ENCODE measurements at regions not wholly inside any gene's neighbourhood (a gene's known extent, or its start where the extent isn't known, plus 50 kb on each side); places are given as distances from the start of the nearest gene placed in this dataset.

DNA sequence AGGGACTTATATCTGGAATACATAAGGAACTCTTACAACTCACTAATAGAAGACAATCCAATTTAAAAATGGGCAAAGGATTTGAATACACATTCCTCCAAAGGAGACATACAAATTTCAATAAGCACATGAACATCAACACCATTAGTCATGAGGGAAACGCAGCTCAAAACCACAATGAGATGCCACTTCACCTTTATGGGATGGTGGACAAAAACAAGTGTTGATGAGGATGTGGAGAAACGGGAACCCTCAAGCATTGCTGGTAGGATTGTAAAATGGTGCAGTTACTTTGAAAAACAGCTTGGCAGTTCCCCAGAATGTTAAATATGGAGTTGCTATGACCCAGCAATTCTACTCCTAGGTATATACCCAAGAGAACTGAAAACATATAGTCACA is 72.7 kb upstream of the IER5L start:
- DNase-seq, result no peak

DNA sequence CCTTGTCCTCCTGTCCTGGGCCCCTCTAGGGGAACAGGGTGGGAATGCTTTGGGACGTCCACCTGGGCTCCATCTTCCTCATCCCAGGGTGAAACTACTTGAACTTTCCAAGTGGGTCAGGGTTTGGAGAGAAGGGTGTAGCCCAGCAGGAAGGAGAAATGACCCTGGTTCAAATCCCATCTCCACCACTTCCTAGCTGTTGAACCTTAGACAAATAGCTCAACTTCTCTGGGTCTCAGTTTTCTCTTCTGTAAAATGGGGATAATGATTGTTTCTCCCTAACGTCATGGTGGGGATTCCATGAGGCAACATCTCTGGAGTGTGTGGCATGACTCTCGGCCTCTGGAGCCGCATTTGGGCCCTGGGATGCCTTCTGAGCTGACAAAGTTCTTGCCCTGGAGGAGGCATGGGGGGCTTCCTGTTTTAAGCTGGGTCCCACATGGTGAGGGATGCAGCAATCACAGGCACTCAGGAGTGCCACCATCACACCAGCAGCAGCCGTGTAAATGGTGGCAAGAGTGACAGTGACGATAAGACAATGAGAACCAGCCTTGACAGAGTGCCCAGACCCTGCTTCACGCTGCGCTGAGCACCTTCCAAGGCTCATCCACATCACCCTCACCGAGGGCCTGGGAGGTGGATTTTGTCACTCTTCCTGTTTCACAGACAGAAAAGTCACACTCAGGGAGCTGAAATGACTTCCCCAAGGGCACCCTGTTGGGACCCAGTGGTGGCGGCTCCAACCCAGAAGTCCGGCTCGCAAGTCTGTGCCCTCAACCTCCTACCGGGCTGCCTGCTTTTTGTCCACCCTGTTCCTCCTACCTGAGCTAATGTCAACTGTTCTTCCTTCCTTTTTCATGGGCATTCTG is 69.5 kb upstream of the IER5L start:
- DNase-seq, result no peak

DNA sequence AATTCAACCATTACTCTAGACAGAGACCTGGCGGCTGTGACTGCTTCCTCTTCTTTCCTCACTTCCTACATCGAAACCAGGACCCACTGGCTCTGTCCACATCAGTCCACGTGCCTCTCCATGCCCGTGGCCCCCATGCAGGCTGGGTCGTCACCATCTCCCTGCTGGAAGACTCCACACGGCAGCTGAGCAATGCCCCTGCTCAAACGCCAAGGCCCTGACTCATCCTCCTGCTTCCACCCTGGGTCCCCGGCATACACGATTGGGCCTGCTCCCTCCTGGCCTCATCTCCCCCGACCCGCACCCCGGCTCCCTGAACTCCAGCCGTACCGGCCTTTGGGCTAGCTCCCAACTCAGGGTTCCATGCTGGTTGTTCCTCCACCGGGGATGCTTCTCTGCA is 67.2 kb upstream of the IER5L start:
- no peak for DNase-seq

DNA sequence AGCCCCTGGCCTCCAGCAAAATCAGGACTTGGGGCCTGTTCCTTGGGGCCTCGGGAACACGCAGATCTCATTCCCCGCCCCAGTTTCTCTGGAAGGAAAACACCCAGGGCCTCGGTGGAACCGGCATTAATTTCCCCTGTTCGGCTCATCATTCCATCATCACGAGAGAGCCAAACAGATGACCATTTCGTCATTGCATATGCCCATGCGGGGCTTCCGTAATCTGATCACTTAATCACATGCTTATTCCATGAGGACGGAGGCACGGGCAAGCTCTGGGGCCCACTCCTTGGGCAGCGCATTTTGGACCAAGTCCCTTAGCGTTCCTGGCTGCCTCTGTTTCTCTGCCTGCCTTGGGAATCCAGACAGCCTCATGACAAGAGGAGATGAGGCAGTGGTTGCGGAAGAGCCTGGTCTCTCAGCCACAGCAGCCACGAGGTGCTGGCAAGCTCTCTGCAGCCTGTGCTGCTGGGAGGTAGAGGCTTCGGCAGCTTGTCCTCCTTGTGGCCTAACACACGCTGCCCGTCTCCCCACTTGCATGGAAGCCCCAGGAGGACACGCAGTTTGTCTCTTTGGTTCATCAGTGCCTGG is 65.0 kb upstream of the IER5L start:
- no peak for DNase-seq

DNA sequence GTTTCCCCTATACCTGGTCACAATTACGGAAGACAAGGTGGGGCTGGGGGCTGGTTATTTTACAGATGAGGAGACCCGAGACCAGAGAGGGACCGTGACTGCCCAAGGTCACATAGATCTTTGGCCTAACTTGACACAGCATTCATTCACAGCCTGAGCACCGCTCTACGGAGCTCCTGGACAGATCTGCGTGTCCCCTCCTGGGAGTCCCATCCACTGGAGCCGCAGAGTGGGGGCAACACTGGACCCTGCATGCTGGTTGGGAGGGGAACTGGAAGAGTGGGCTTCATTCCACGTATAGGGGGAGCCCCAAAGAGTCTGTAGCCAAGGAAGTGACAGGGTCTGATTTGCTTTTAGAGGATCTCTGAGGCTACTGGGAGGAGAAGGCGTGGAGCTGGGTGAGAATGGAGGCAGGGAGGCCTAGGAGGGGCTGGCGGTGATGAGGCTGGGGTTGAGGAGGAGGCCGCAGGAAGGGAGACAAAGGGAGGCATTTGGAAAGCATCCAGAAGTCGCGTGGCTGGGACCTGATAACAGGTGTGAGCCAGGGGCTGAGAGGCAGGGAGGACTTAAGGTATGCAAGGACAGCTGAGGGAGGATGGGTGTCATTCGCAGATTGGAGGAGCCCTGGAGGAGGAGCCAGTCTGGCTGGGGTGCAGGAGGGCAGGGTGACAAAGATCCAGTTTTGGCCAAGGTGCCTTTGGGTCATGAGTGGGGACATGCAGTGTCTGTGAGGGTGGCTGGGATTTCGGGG is 64.3 kb upstream of the IER5L start:
- DNase-seq, result no peak

DNA sequence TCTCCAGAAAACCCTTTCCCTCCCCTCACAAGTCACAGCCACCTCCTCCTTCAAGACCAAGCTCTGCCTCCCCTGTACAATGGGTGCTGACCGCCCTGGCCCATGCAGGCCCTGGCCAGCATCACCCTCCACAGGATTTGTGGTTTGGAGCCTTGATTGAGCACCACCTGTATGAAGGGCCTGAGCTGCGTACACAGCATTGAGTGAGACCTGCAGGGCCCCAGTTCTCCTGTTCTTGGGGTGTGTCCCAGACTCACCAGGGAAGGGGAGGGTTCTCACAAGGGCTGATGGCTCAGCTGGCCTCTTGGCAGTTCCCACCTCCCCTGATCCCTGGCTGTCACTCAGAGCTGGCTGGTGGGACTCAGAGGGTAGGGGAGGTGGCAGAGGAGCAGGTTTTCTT is 63.7 kb upstream of the IER5L start:
- DNase-seq, result no peak

DNA sequence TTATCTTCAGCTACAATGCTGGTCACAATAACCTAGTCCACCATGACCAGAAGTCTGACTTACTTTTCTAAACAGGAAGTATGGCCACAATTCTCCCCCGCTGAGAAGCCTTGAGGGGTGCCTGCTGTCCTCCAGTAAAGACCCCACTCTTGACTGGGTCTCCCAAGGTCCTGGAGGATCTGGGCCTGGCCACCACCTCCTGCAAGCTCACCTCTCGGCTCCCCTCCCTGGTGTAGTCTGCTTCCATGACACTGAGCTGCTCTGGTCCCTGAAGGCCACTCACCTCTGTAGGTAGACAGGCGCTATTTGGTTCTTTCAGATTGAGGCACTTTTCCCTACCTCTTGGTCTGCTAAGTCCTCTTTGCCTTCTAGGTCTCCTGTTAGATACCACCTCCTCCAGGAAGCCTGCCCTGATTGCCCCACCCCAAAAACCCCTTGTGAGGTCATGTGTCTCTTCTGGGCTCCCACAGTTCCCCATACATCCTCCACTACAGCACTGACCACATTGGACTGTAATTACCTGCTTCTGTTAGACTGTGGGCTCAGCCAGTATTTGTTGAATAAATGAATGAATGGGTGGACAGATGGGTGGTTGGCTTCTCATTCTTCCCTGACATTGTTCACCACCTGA is 62.6 kb upstream of the IER5L start:
- DNase-seq, result no peak

DNA sequence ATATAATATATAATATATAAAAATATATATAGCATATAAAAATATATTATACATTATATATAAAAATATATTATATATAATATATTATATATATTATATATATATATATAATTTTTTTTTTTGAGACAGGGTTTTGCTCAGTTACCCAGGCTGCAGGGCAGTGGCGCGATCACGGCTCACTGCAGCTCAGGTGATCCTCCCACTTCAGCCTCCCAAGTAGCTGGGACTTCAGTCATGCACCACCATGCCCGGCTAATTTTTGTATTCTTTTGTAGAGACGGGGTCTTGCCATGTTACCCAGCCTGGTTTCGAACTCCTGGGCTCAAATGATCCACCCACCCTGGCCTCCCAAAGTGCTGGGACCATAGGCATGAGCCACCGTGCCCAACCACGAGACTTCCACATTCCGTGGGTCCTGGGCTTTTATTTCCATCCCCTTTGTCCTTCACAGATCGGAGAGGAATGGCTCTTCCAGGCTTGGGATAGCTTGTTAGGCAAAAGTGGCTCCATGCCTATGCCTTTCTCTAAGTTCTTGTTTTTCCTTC is 62.0 kb upstream of the IER5L start:
- DNase-seq, result no peak

DNA sequence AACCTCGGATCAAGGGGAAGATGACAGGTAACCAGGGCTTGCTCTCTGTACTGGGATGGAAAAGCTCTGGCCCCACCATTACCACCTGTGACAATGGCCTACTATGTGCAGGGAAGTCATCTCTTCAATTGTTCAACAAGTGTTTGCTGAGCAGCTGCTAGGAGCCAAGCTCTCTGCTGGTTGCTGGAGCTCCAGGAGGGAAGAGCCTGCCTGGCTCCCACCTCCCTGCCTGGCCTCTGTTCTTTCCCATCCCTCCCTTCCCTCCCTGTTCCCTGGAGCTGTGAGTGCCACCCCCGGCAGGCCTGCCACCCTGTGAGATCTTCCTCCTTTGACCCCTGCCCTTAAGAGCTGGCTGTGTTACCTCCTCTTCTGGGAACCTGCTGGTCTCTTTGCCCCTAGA is 59.7 kb upstream of the IER5L start:
- no peak for DNase-seq

DNA sequence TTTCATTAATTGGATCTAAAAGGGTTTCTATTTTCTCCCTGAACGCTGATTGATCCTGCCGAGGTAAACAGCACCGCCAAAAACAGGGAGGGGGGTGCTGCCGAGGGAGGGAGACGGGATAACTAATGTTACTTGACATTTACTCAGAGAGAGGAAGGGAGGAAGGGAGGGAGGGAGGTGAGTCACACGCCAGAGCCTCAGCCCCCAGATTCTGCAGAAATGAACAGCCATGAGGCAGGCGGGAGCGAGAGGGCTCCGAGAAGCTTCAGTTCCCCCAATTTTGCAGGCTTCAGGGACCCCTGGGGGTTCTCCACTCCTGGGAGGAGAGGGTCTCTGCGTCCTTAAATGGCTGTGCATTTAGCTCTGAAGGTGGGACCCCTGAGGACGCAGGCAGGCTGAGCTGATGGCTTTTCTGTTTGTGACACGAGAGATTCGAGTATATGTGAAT is 59.1 kb upstream of the IER5L start:
- no peak for DNase-seq

DNA sequence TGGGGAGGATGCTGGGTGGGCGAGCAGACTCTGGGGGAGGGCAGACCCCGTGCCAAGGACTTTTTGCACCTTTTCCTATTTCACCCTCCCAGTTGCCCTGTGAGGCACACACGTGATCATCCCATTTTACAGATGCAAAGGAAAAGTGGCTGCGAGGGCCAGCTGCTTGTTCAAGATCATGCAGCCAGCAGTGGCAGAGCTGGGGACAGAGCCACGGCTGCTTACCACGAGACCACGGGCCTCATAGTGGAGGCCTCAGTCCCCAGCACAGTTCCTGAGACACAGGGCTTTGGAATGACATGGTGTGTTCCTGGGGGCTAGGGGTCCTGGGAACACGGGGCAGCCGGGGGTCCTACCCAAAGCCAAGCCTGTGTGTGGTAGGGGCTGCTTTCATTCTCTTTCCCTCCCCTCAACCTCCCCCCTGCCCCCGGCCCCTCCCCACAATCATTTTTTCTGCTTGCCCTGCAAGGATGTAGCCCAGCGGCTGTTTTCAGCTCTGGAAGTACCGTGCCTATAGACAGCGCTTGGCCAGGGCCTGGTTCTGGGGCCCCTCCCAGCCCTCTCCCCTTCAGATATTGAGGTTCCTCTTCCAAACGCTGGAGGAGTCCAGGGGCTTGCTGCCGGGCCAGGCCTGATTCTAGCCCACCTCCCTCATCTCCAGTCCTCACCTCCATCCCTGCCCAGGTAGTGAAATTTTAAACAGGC is 58.5 kb upstream of the IER5L start:
- DNase-seq, result no peak

DNA sequence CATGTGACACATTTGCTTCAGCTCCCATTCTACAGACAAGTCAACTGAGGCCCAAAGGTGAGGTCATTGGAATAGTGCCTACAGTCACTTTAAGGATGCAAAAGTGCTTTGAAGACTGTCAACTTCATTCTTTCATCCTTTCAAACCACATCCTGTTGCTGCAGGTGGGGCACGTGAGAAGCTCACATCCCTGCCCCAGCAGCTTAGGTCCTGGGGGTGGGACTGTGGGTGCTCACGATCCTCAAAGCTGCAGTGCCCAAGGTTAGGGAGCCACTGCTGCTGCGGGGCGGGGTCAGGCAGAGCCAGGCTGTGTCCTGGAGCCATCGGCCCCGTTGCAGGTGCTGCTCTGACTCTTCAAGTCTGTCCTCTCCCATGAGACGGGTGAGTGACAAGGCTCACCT is 57.9 kb upstream of the IER5L start:
- DNase-seq, result no peak

DNA sequence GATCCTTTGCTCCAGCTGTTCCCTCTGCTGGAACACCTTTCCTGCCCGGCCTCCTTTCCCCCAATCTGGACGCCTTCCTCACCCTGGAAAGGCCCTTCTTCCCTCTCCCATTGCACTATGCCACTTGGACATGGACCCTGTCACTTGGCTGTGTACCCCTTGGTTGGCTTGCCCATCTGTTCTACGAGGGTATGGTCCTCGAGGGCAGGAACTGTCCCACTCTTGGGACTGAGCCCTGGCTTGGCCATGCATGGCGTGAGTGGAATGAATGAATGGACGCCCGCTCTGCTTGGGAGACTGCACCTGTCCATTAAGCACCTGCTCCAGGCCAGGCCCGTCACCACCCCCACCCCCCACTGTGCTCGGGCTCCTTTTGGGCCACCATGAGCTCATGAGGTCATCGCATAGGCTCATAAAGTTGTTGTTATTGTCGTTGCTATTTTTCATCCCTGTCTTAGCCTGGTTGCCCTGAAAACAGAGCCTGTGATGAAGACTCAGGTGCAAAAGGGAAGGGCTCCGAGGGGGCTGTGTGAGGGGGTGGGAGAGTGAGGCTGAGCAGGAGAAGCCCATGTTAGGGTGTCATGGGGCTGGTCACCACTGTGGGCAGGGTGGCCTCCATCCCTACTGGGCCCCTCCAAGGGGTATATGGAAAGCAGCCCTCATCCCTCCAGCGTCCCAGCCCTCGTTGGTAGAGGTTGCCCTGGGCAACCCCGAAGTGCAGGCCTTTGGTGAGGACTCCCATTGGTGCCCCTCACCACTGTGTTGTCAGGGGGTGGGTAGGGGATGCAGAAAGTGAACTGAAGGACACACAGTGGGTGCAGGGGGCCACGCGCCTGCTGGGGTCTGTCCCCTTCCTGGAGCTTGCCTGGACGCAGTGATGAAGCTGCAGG is 57.2 kb upstream of the IER5L start:
- DNase-seq, result no peak

DNA sequence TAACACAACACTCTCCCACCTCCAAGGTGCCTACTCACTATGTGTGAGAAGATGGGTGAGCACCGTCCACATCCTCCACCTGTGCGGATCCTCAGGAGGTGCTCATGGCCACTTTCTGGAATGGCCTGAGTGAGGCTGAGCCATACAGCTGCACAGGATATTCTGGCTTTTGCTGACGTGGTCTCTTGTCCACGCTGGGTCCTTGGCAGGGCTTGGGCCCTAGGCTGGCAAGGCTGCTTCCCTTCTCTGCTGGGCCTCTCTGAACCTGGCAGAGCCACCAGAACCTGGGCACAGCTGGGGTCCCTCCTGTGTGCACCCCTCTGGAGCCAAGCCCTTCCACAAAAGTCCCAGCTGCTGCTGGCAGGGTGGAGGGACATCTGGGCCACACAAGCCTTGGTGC is 56.4 kb upstream of the IER5L start:
- no peak for DNase-seq

DNA sequence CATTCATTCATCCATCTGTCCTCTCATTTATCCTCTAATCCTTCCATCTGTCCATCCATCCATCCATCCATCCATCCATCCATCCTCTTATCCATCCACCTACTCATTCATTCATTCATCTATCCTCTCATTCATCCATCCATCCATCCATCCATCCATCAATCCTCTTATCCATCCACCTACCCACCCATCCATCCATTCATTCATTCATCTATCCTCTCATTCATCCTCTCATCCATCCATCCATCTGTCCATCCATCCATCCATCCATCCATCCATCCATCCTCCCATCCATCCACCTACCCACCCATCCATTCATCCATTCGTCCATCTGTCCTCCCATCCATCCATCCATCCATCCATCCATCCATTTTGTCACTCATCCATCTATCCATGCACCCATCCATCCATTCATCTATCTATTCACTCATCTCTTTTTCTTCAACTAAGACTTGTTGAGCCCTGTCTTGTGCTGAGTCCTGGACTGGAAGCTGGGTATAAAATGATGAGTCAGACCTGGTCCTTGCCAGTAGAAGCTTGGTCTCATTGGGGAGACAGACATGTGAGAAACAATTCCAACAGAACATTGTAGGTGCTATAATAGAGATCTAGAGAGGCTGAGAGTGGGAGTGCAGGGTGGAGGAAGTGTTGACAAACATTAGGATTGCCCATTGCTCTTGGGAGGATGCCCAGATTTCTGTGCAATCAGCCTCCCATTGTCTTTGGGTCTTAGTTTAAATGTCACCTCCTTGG is 55.0 kb upstream of the IER5L start:
- no peak for DNase-seq

DNA sequence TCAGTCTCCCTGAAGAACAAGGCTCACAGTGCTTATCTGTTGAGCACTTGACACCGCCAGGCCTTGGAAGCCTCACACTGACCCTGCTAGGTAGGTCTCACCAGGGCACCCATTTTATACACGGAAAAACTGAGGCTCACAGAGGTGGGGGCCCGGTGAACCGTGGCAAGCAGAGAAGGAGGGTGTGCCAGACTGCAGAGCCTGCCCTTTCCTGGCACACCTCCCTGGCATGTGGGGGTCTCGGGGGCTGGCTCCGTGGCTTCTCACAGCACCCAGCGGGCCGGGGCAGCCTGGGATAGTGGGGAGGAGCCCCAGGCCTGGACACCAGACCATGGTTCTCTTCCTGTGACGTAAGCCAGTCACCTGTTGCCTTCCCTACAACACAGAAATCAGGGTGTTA is 53.7 kb upstream of the IER5L start:
- no peak for DNase-seq

DNA sequence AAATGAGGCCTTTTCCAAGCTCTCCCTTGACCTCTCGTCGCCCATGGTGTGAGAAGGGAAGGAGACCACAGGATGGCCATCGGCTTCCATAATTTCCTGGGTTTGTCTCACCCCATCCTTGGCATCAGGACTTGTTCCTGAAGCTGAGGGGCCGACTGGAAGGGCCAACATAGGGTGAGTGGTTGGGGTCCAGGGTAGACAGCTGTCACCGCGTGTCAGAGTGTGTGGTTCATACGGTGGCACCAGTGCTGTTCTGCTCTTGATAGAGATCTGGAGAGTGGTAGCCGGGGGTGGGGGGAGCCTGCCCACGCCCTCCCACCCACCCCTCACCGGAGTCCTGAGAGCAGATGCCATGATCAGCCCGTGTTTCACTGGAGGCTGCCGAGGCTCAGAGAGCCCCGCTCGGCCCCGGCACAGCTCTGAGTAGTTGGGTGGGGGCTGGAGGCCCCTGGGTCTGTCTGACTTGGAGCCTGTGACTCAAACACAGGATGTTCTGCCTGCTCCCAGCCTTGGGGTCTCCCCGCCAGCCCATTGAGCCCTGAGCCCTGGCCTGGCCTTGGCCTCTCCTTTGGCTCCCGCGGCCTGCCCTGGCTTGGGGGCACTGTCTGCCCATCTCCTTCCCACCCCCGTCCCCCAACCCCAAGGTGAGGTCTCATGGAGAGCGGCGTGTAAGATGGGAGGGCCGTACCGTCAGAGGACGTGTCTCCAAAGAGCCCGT is 53.1 kb upstream of the IER5L start:
- DNase-seq, result no peak

DNA sequence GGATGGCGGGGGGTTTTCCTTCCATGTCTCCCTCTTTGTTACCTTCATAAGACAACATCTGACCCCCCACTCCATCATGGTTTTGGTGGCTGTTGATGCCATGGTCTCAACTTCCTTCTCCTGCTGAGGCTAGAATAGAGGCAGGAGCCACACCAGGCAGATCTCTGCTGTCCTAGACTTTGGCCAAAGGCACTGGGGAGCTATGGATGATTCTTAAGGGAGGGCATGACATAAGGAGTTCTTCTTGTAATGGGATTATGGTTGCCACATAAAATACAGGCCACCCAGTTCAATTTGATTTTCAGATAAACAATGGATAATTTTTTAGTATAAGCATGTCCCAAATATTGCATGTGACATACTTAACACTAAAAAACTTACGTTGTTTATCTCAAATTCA is 52.2 kb upstream of the IER5L start:
- DNase-seq, result no peak
